ENCODE measurements at regions not wholly inside any gene's neighbourhood (a gene's known extent, or its start where the extent isn't known, plus 50 kb on each side); places are given as distances from the start of the nearest gene placed in this dataset.
"Not testable (repeated sequence)": the region's sequence is repeated elsewhere in the genome, so short reads cannot be mapped to it uniquely, and the experiment has no call there.

DNA sequence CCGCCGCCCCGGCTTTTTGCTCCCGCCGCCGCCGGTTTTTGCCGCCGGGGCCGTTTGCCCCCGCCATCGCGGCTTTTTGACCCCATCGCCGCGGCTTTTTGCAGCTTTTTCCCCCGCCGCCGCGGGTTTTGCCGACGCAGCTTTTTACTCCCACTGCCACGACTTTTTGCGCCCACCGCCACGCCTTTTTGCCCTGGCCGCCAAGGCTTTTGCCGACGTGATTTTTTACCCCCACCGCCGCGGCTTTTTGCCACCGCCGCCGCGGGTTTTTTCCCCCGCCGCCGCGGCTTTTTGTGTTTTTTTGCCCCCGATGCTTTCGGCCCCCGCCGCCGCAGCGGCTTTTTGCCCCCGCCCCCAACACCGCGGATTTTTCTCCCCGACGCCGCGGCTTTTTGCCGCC is 5001.9 kb upstream of the OR11H1 start:
- H3K4me3 ChIP-seq (ENCODE audit: control insufficient read depth in 1 of 7, extremely low read depth in 1 of 7, insufficient read depth in 4 of 7, low read depth in 2 of 7, low read length in 6 of 7); H3K4me1 ChIP-seq (ENCODE audit: control extremely low read depth in 1 of 4, control insufficient read depth in 4 of 4, insufficient read depth in 4 of 4, low read length in 3 of 4); H3K9me3 ChIP-seq (ENCODE audit: control extremely low read depth in 1 of 5, control insufficient read depth in 4 of 5, insufficient read depth in 2 of 5, low read depth in 1 of 5, low read length in 4 of 5); H3K36me3 ChIP-seq (ENCODE audit: control insufficient read depth in 4 of 4, insufficient read depth in 4 of 4, low read length in 3 of 4); H3K27ac ChIP-seq (ENCODE audit: insufficient read depth in 1 of 2, low read depth in 1 of 2, low read length in 2 of 2, poor library complexity in 1 of 2, severe bottlenecking in 2 of 2); H3K27me3 ChIP-seq (replicated peaks in 2 of 5; ENCODE audit: control insufficient read depth in 4 of 5, insufficient read depth in 5 of 5, low read length in 4 of 5); DNase-seq; CTCF ChIA-PET; POLR2A ChIA-PET: not testable (repeated sequence)
- no CpG with 5 or more reads among the region's 54 CpGs for WGBS (ENCODE audit: insufficient coverage)

DNA sequence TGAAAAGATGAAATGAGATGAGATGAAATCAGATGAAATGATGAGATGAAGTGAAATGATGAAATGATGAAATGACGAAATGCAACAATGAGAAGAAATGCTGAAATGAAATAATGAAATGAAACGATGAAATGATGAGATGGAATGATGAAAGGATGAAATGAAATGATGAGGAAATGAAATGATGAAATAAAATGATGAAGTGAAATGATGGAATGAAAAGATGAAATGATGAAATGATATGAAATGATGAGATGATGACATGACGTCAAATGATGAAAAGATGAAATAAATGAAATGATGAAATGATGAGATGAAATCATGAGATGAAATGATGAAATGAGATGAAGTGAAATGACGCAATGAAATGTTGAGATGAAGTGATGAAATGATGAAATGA is 4996.9 kb upstream of the OR11H1 start:
- H3K9me3 ChIP-seq (ENCODE audit: control extremely low read depth in 1 of 5, control insufficient read depth in 4 of 5, insufficient read depth in 2 of 5, low read depth in 1 of 5, low read length in 4 of 5); H3K4me3 ChIP-seq (ENCODE audit: control insufficient read depth in 1 of 7, extremely low read depth in 1 of 7, insufficient read depth in 4 of 7, low read depth in 2 of 7, low read length in 6 of 7); DNase-seq; H3K27ac ChIP-seq (ENCODE audit: insufficient read depth in 1 of 2, low read depth in 1 of 2, low read length in 2 of 2, poor library complexity in 1 of 2, severe bottlenecking in 2 of 2); CTCF ChIA-PET; POLR2A ChIA-PET; H3K36me3 ChIP-seq (ENCODE audit: control insufficient read depth in 4 of 4, insufficient read depth in 4 of 4, low read length in 3 of 4); H3K4me1 ChIP-seq (ENCODE audit: control extremely low read depth in 1 of 4, control insufficient read depth in 4 of 4, insufficient read depth in 4 of 4, low read length in 3 of 4); H3K27me3 ChIP-seq (replicated peaks in 2 of 5; ENCODE audit: control insufficient read depth in 4 of 5, insufficient read depth in 5 of 5, low read length in 4 of 5): not testable (repeated sequence)
- no CpG with 5 or more reads among the region's 4 CpGs for WGBS (ENCODE audit: insufficient coverage)

DNA sequence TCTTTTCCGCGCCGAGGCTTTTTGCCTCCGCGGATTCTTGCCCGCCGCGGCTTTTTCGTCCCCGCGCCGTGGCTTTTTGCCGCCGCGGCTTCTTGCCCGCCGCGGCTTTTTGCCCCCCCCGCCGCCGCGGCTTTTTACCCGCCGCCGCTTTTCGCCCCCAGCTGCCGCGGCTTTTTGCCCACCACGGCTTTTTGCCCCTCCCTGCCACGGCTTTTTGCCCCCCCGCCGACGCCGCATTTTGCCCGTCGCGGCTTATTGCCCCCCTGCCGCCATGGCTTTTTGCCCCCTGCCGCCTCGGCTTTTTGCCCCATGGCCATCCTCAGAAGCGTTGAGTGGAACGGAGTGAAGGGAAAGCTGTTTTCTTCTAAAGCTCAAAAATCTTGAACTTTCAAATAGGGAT is 4955.5 kb upstream of the OR11H1 start:
- WGBS (ENCODE audit: insufficient coverage), result no CpG with 5 or more reads among the region's 42 CpGs
- H3K36me3 ChIP-seq (ENCODE audit: control insufficient read depth in 4 of 4, insufficient read depth in 4 of 4, low read length in 3 of 4); H3K27me3 ChIP-seq (replicated peaks in 2 of 5; ENCODE audit: control insufficient read depth in 4 of 5, insufficient read depth in 5 of 5, low read length in 4 of 5); H3K27ac ChIP-seq (ENCODE audit: insufficient read depth in 1 of 2, low read depth in 1 of 2, low read length in 2 of 2, poor library complexity in 1 of 2, severe bottlenecking in 2 of 2); H3K4me3 ChIP-seq (ENCODE audit: control insufficient read depth in 1 of 7, extremely low read depth in 1 of 7, insufficient read depth in 4 of 7, low read depth in 2 of 7, low read length in 6 of 7); CTCF ChIA-PET; H3K9me3 ChIP-seq (ENCODE audit: control extremely low read depth in 1 of 5, control insufficient read depth in 4 of 5, insufficient read depth in 2 of 5, low read depth in 1 of 5, low read length in 4 of 5); POLR2A ChIA-PET; H3K4me1 ChIP-seq (ENCODE audit: control extremely low read depth in 1 of 4, control insufficient read depth in 4 of 4, insufficient read depth in 4 of 4, low read length in 3 of 4); DNase-seq: not testable (repeated sequence)

DNA sequence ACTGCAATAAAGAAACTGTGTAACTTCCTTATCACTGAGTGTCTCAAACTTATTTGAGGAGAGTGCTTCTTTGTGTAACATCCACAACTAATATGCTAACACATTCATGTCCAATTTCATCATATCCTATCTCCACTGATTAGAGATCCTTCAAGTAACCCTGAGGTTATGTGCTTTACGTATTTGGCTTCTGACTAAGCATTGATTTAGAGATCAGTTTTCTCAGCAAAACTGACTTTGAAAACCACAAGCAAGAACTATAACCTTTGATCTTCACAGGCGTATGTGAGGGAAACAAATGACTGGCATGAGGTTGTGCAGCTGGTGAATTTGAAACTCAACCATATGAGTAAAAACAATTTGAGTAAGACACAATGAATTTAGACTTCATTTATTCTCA is 4926.9 kb upstream of the OR11H1 start:
- H3K36me3 ChIP-seq (ENCODE audit: control insufficient read depth in 4 of 4, insufficient read depth in 4 of 4, low read length in 3 of 4); H3K4me3 ChIP-seq (ENCODE audit: control insufficient read depth in 1 of 7, extremely low read depth in 1 of 7, insufficient read depth in 4 of 7, low read depth in 2 of 7, low read length in 6 of 7); POLR2A ChIA-PET; CTCF ChIA-PET; DNase-seq; H3K4me1 ChIP-seq (ENCODE audit: control extremely low read depth in 1 of 4, control insufficient read depth in 4 of 4, insufficient read depth in 4 of 4, low read length in 3 of 4); H3K27ac ChIP-seq (ENCODE audit: insufficient read depth in 1 of 2, low read depth in 1 of 2, low read length in 2 of 2, poor library complexity in 1 of 2, severe bottlenecking in 2 of 2); H3K27me3 ChIP-seq (replicated peaks in 2 of 5; ENCODE audit: control insufficient read depth in 4 of 5, insufficient read depth in 5 of 5, low read length in 4 of 5); H3K9me3 ChIP-seq (ENCODE audit: control extremely low read depth in 1 of 5, control insufficient read depth in 4 of 5, insufficient read depth in 2 of 5, low read depth in 1 of 5, low read length in 4 of 5): not testable (repeated sequence)
- no CpG with 5 or more reads among the region's 2 CpGs for WGBS (ENCODE audit: insufficient coverage)

DNA sequence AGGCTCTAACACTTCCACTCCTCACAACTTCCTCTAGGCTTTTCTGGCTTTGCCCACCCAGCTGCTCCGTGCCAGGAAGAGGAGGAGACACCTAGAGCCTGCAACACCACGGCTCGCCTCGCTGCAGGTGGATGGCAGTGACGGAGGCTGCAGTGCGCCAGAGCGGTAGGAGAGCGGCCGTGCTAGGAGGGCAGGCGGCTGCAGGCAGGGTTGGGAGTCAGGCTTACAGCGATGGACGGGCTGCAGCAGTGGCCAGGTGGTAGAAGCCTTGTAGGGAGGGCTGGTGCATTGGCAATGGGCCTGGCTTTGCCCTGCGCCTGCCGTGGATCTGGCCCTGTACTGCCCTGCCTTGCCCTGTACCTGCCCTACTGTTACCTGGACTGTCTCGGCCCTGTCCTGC is 4896.0 kb upstream of the OR11H1 start:
- H3K36me3 ChIP-seq (ENCODE audit: control insufficient read depth in 4 of 4, insufficient read depth in 4 of 4, low read length in 3 of 4); CTCF ChIA-PET; H3K9me3 ChIP-seq (ENCODE audit: control extremely low read depth in 1 of 5, control insufficient read depth in 4 of 5, insufficient read depth in 2 of 5, low read depth in 1 of 5, low read length in 4 of 5); H3K4me1 ChIP-seq (ENCODE audit: control extremely low read depth in 1 of 4, control insufficient read depth in 4 of 4, insufficient read depth in 4 of 4, low read length in 3 of 4); POLR2A ChIA-PET; H3K4me3 ChIP-seq (ENCODE audit: control insufficient read depth in 1 of 7, extremely low read depth in 1 of 7, insufficient read depth in 4 of 7, low read depth in 2 of 7, low read length in 6 of 7); DNase-seq; H3K27ac ChIP-seq (ENCODE audit: insufficient read depth in 1 of 2, low read depth in 1 of 2, low read length in 2 of 2, poor library complexity in 1 of 2, severe bottlenecking in 2 of 2); H3K27me3 ChIP-seq (replicated peaks in 2 of 5; ENCODE audit: control insufficient read depth in 4 of 5, insufficient read depth in 5 of 5, low read length in 4 of 5): not testable (repeated sequence)
- WGBS (ENCODE audit: insufficient coverage), result no CpG with 5 or more reads among the region's 15 CpGs

DNA sequence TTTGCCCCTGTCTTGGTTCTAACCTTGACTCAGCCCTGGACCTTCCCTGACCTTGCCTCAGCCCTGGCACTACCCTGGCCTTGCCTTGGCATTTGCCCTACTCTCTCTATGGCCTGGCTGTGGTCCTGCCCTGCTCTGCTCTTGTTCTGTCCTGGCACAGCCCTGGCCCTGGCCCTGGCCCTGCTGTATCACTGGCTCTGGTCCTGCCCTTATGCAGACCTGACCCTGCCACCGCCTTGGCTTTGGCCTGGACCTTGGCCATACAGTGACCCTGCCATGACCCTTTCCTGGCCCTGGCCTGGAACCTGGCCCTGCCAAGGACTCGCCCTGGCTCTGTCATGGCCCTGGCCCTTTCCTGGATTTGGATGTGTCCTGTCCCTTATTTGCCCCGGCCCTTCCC is 4892.7 kb upstream of the OR11H1 start:
- CTCF ChIA-PET, result not testable (repeated sequence)

DNA sequence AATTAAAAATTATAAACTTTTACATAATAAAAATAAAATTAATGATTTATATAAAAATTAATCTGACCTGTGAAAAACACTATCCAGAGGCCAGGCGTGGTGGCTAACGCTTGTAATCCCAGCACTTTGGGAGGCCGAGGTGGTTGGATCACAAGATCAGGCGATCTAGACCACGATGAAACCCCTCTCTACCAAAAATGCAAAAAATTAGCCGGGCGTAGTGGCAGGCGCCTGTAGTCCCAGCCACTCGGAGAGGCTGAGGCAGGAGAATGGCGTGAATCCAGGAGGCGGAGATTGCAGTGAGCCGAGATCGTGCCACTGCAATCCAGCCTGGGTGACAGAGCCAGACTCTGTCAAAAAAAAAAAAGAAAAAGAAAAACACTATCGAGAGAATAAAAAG is 4865.2 kb upstream of the OR11H1 start:
- POLR2A ChIA-PET, DNase-seq: not testable (repeated sequence)

More for the DNA sequence above, 4892.7 kb upstream of the OR11H1 start:
- H3K4me1 ChIP-seq (ENCODE audit: control extremely low read depth in 1 of 4, control insufficient read depth in 4 of 4, insufficient read depth in 4 of 4, low read length in 3 of 4); H3K4me3 ChIP-seq (ENCODE audit: control insufficient read depth in 1 of 7, extremely low read depth in 1 of 7, insufficient read depth in 4 of 7, low read depth in 2 of 7, low read length in 6 of 7); H3K27ac ChIP-seq (ENCODE audit: insufficient read depth in 1 of 2, low read depth in 1 of 2, low read length in 2 of 2, poor library complexity in 1 of 2, severe bottlenecking in 2 of 2); H3K9me3 ChIP-seq (ENCODE audit: control extremely low read depth in 1 of 5, control insufficient read depth in 4 of 5, insufficient read depth in 2 of 5, low read depth in 1 of 5, low read length in 4 of 5); H3K27me3 ChIP-seq (replicated peaks in 2 of 5; ENCODE audit: control insufficient read depth in 4 of 5, insufficient read depth in 5 of 5, low read length in 4 of 5); POLR2A ChIA-PET; H3K36me3 ChIP-seq (ENCODE audit: control insufficient read depth in 4 of 4, insufficient read depth in 4 of 4, low read length in 3 of 4); DNase-seq: not testable (repeated sequence)
- no CpG with 5 or more reads among the region's 3 CpGs for WGBS (ENCODE audit: insufficient coverage)

DNA sequence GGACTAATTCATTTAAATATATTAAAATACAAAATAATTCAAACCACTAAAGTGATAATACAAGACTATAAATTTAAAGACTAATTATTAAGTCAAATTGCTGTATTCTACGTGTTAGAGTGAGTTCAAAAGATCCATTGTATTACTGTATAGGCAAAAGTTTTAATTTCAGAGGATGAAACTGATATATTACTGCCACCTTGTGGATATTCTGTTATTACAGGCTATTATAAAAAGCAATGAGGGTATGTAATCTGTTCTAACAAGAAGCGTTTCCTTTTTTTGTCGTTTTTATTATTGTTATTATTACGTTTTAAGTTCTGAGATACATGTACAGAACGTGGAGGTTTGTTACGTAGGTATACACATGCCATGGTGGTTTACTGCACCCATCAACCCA is 4854.9 kb upstream of the OR11H1 start:
- CTCF ChIA-PET; H3K27me3 ChIP-seq (replicated peaks in 2 of 5; ENCODE audit: control insufficient read depth in 4 of 5, insufficient read depth in 5 of 5, low read length in 4 of 5): not testable (repeated sequence)

More for the DNA sequence above, 4865.2 kb upstream of the OR11H1 start:
- 63% methylated on average over 2 of the region's 14 CpGs for WGBS (ENCODE audit: insufficient coverage)
- H3K36me3 ChIP-seq (ENCODE audit: control insufficient read depth in 4 of 4, insufficient read depth in 4 of 4, low read length in 3 of 4); H3K9me3 ChIP-seq (ENCODE audit: control extremely low read depth in 1 of 5, control insufficient read depth in 4 of 5, insufficient read depth in 2 of 5, low read depth in 1 of 5, low read length in 4 of 5); CTCF ChIA-PET; H3K27ac ChIP-seq (ENCODE audit: insufficient read depth in 1 of 2, low read depth in 1 of 2, low read length in 2 of 2, poor library complexity in 1 of 2, severe bottlenecking in 2 of 2); H3K4me1 ChIP-seq (ENCODE audit: control extremely low read depth in 1 of 4, control insufficient read depth in 4 of 4, insufficient read depth in 4 of 4, low read length in 3 of 4); H3K4me3 ChIP-seq (ENCODE audit: control insufficient read depth in 1 of 7, extremely low read depth in 1 of 7, insufficient read depth in 4 of 7, low read depth in 2 of 7, low read length in 6 of 7); H3K27me3 ChIP-seq (replicated peaks in 2 of 5; ENCODE audit: control insufficient read depth in 4 of 5, insufficient read depth in 5 of 5, low read length in 4 of 5): not testable (repeated sequence)

More for the DNA sequence above, 4854.9 kb upstream of the OR11H1 start:
- POLR2A ChIA-PET; H3K4me1 ChIP-seq (ENCODE audit: control extremely low read depth in 1 of 4, control insufficient read depth in 4 of 4, insufficient read depth in 4 of 4, low read length in 3 of 4); H3K36me3 ChIP-seq (ENCODE audit: control insufficient read depth in 4 of 4, insufficient read depth in 4 of 4, low read length in 3 of 4); H3K9me3 ChIP-seq (ENCODE audit: control extremely low read depth in 1 of 5, control insufficient read depth in 4 of 5, insufficient read depth in 2 of 5, low read depth in 1 of 5, low read length in 4 of 5); H3K27ac ChIP-seq (ENCODE audit: insufficient read depth in 1 of 2, low read depth in 1 of 2, low read length in 2 of 2, poor library complexity in 1 of 2, severe bottlenecking in 2 of 2); H3K4me3 ChIP-seq (ENCODE audit: control insufficient read depth in 1 of 7, extremely low read depth in 1 of 7, insufficient read depth in 4 of 7, low read depth in 2 of 7, low read length in 6 of 7); DNase-seq: not testable (repeated sequence)
- no CpG with 5 or more reads among the region's 6 CpGs for WGBS (ENCODE audit: insufficient coverage)

Measured in common myeloid progenitor, CD34-positive (primary cell).